ENCODE measurements at regions not wholly inside any gene's neighbourhood (a gene's known extent, or its start where the extent isn't known, plus 50 kb on each side); places are given as distances from the start of the nearest gene placed in this dataset.

- DNase-seq (ENCODE audit: low spot score), result no peak
These were observed 127.7 kb upstream of the SLC14A2 start for GRCh38 chr18:45487581-45487980.

DNA sequence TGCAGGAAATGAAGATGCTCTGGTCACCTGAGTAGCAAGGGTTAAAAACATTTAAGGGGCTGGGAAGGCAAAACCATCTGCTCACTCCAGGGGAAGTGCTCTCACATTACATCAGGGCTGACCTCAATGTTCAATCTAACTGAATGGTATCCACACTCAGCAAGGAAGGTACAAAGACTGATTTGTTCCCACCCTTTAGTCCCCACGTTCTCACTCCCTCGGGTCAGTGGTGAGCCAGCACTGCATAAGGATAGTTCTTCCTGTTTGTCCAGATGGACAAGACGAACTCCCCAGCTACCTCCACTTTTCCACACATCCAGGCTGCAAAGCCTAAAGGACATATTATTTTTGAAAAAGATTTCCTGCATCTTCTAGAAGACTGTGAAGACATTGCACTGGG is 126.6 kb upstream of the SLC14A2 start:
- DNase-seq (ENCODE audit: low spot score), result no peak

GRCh38 chr18:45493830-45494229 is 121.4 kb upstream of the SLC14A2 start:
- no peak for DNase-seq (ENCODE audit: low spot score)

DNA sequence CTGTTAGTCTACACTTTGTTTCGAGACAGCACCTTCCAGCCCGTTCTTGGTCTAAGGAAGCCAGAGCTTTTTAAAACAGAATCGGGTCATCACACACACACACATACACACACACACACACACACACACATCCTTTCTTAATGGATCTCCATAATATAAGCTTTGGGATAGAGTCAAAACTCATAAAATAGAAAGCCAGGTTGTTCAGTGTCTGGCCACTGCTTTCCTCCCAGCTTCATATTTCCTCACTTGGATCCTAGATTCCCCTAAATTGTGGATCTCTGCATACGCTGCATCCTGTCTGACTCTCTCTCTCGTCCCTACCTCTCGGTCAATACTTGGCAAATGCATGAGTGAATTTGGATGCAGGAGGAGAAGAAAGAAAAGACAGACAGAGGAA is 120.5 kb upstream of the SLC14A2 start:
- no peak for DNase-seq (ENCODE audit: low spot score)

DNA sequence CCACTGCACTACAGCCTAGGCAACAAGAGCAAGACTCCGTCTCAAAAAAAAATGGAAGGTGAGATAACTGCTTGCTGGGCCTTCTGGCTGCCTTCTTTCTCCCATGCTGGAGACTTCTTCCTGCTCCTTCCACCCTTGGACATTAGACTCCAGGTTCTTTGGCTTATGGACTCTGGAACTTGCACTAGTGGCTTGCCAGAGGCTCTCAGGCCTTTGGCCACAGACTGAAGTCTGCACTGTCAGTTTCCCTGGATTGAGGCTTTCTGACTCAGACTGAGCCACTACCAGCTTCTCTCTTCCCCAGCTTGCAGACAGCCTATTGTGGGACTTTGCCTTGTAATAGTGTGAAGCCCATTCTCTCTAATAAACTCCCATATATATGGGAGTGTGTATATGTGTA is 118.5 kb upstream of the SLC14A2 start:
- no peak for DNase-seq (ENCODE audit: low spot score)

GRCh38 chr18:45497595-45498286 is 117.5 kb upstream of the SLC14A2 start:
- DNase-seq (ENCODE audit: low spot score), result no peak

- DNase-seq (ENCODE audit: low spot score), result no peak
These were observed 117.0 kb upstream of the SLC14A2 start for GRCh38 chr18:45498287-45498658.

- no peak for DNase-seq (ENCODE audit: low spot score)
These were observed 111.3 kb upstream of the SLC14A2 start for GRCh38 chr18:45503990-45504389.

GRCh38 chr18:45505497-45506206 is 109.6 kb upstream of the SLC14A2 start:
- no peak for DNase-seq (ENCODE audit: low spot score)

DNA sequence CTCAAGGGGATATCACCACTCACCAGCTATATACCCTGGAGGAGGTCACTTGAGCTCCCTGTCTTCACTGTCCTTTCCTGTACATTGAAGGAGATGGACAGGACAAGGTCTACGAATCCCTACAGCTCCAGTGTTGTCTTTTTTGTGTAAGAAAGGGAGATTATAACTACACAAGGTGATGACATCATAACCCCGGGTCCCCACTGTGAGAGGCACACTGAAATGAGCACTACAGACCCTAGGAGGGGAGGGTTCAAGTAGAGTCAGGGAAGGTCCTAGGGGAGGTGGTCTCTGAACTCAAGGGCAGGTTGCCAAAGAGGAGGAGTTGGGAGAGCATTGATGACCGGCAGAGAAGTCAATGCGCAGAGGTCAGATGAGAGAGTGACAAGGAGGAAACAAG is 108.3 kb upstream of the SLC14A2 start:
- no peak for DNase-seq (ENCODE audit: low spot score)

- no peak for DNase-seq (ENCODE audit: low spot score)
These were observed 105.7 kb upstream of the SLC14A2 start for GRCh38 chr18:45509535-45509934.

DNA sequence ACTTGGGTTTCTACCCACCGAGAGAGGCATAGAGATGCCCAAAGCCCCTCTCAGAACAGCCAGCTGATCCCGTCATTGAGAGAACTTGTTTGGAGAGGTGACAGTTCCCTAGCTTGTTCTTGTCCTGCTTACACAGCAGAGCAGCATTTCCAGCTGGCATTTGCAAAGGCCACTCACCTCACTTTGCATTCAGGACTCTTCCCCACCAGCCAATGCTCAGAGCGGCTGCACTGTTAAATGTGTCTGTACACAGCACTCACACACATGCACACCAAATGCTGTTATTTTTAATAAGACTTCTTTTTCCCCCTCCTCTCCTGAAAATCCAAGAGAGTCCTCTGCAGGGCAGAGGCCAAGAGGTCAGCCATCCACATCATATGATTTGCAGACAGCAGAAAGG is 104.6 kb upstream of the SLC14A2 start:
- DNase-seq (ENCODE audit: low spot score), result no peak

- DNase-seq (ENCODE audit: low spot score), result no peak
These were observed 102.8 kb upstream of the SLC14A2 start for GRCh38 chr18:45512363-45512953.

DNA sequence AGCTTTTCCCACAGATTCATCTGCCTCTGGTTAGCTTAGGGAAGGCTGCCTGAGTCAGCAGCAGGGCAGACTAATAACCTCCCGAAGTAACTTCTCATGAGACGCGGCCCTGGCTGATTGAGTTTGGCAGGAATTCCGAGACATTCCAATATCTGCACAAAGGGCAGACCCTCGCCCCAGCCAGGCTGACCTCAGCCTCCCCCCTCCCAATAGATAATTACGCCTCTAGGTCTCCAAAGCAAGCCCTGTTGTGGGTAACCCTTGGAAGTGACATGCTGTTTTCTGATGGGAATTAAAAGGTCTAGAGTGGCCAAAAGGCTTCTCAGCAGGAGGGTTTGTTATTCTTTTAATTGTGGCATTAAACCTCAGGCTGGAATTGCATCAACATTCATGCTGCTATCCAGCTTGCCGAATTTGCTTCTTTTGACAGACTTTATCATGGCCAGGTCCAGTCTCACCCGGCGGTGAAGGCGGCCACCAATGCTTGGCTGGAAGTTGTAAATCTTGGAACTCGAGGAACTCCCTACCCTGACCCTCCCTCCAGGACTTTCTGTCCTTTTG is 98.0 kb upstream of the SLC14A2 start:
- DNase-seq (ENCODE audit: low spot score), result no peak

- DNase-seq (ENCODE audit: low spot score), result no peak
These were observed 96.7 kb upstream of the SLC14A2 start for GRCh38 chr18:45518311-45519155.

DNA sequence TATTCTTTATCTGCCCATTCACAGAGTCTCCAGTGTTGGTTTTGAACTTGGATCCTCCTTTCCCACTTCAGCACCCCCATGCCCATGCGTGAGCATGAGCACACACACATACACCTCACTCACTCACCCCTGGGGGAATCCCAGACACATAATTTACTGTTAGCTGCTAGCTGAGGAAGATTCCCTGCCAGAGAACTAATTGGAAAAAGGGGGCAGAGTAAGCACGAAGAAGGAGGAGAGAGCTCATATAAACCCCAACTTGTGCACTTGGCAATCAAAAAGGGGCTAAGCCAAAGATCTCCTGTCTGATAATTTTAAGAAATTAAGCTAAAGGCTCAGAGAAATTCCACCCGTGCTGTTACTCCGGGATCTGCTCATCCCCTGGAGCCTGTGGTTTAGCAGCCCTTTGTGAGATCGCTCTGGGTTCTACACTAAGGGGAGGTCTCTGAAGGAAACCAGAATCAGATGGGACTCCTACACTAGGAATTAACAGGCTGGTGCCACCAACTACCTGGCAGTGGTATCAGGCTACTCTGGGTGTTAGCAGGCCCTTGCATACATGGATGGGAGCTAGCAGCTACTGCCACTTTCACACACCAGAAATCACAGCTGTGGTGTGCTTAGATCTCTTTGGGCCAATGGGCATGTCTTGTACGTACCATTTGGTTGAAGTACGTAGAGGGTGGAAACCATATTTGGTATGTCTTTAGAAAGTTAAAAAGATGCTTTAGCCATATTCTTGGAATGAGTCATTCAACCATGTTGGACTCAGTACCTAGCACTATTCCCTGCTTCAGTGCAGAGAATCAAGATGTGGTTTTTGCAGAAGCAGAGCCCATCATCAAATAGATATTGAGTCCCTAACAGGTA is 95.6 kb upstream of the SLC14A2 start:
- DNase-seq (ENCODE audit: low spot score), result no peak

GRCh38 chr18:45521136-45521535 is 94.1 kb upstream of the SLC14A2 start:
- DNase-seq (ENCODE audit: low spot score), result no peak

DNA sequence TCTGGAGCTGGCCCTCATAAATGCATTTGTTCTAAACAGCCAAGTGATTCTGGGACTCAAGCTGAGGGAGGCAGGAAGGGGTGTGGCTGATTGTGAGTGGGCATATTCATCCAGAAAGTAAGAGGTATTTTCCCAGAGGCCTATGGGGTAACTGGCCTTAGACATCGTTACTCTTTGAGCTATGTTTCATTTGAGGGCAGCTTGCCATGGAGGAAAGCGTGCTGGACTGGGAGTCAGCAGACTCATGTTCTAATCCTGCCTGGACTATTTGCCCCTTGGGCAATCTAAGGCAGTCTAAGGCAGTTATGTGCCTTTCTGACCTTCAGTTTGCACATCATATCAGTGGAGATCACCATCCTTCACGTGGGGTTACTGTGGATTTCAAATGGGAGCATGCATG is 93.5 kb upstream of the SLC14A2 start:
- no peak for DNase-seq (ENCODE audit: low spot score)

GRCh38 chr18:45522371-45522770 is 92.9 kb upstream of the SLC14A2 start:
- no peak for DNase-seq (ENCODE audit: low spot score)

DNA sequence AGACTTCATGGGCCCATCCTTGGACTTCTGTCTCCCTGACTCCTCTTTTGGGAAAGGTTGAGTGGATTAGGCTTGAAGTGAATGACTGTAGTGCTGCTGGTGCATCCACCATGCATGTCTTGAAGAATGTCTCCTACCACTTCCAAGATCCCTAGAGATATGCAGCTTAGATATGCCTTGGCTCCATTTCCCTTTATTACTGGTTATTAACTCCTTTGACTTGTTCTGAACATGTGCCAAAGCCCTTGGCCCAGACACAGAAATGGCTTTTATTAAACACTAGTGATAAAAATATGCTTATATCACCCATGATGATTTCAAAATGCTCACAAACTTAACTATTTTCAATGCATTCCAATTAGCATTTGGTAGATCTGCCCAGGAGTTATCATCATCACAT is 90.0 kb upstream of the SLC14A2 start:
- no peak for DNase-seq (ENCODE audit: low spot score)

DNA sequence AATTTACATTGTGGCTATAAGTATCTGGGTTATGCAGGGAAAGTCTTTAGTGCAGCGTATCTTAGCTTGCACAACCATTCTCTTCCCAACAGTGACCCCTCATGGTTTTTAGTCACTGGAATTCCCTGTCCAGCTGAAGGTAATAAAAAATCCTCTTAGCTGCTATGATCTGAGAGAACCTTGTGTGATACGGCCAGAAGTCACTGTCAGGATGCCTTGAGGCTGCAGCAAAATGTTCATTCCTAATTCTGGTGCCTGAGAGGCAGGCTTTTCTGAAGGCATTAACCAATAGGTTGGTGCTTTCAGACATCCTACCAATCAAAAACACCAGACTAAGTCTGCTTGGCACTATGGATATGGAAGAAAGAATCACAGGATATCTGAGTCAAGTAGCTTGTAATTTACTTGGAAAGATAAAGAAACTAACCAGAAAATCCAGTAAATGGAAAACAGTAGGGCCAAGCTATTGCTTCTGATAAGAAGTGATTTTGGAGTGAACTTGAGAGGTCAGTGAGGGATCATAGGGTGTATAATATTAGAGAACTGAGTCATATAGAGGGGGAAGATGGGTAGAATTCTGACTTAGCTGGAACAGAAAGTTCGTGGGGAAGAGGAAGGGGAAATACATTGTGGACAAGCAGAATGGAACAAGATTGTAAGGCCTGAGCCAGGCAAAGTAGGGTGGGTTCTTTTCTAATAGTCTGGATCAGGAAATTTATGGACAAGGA is 89.0 kb upstream of the SLC14A2 start:
- DNase-seq (ENCODE audit: low spot score), result no peak
